CD4-positive, alpha-beta T cell (primary cell): ENCODE measurements at regions not wholly inside any gene's neighbourhood (a gene's known extent, or its start where the extent isn't known, plus 50 kb on each side); places are given as distances from the start of the nearest gene placed in this dataset.

Experiments used
- ATAC-seq: fragments of 200-7000 bp; cut with Tn5 transposase; one replicate; pipeline ENCODE4 v1.10.0; 2022; ENCODE audit warnings: mild to moderate bottlenecking; ENCODE audit not compliant: poor library complexity
- CTCF ChIA-PET: fragments of 350-600 bp; sonication (Branson Sonifier 250); formaldehyde crosslinking; loops from one replicate; lab custom pipeline; 2021; ENCODE audit warnings: antibody characterized with exemption, inconsistent platforms; lab: Charles Lee
- POLR2A ChIA-PET: fragments of 350-600 bp; sonication (Branson Sonifier 250); formaldehyde crosslinking; loops from one replicate; lab custom pipeline; 2021; ENCODE audit warnings: antibody characterized with exemption, inconsistent platforms; lab: Charles Lee
- DNase-seq, 14 experiments: peaks; one replicate each; pipeline ENCODE4 v3.0.0-alpha.2; 2013 to 2020; ENCODE audit warnings: mixed read lengths in 2 of 14
- H3K27ac ChIP-seq, 2 donors: one replicate each; pipeline versions ENCODE4 v1.5.1 to v1.7.0; 2013; ENCODE audit warnings: low read length in 2 of 2, low read depth in 1 of 2, mild to moderate bottlenecking in 1 of 2
- H3K27me3 ChIP-seq, 2 experiments: 1 replicate in 1 of 2; 2 replicates in 1 of 2; pipeline versions ENCODE4 v1.6.1 to v1.7.0; 2013; ENCODE audit warnings: low read length in 2 of 2, control low read depth in 1 of 2, mild to moderate bottlenecking in 1 of 2, moderate library complexity in 1 of 2; ENCODE audit not compliant: insufficient read depth in 2 of 2, control insufficient read depth in 1 of 2
- H3K36me3 ChIP-seq: one replicate; pipeline ENCODE4 v1.6.1; 2013; ENCODE audit warnings: low read length, control low read depth; ENCODE audit not compliant: insufficient read depth
- H3K4me1 ChIP-seq: one replicate; pipeline ENCODE4 v1.6.1; 2013; ENCODE audit warnings: low read length, control low read depth; ENCODE audit not compliant: insufficient read depth
- H3K4me3 ChIP-seq: one replicate; pipeline ENCODE4 v1.5.1; 2013; ENCODE audit warnings: mild to moderate bottlenecking, low read length, moderate library complexity
- H3K9me3 ChIP-seq, 2 experiments: 1 replicate in 1 of 2; 2 replicates in 1 of 2; pipeline versions ENCODE4 v1.6.1 to v1.7.0; 2013; ENCODE audit warnings: low read length in 2 of 2, mild to moderate bottlenecking in 2 of 2, control low read depth in 1 of 2, moderate library complexity in 1 of 2; ENCODE audit not compliant: control insufficient read depth in 1 of 2, insufficient read depth in 1 of 2
- H3K27ac Mint-ChIP-seq: one replicate; pipeline ENCODE4 v1.8.0; 2020; ENCODE audit warnings: mixed read lengths
- H3K27me3 Mint-ChIP-seq: one replicate; pipeline ENCODE4 v1.8.0; 2021; ENCODE audit warnings: mixed read lengths
- H3K36me3 Mint-ChIP-seq: one replicate; pipeline ENCODE4 v1.8.0; 2021; ENCODE audit warnings: low read depth, mixed read lengths
- H3K4me1 Mint-ChIP-seq: one replicate; pipeline ENCODE4 v1.8.0; 2021; ENCODE audit warnings: low read depth, mixed read lengths
- H3K4me3 Mint-ChIP-seq: one replicate; pipeline ENCODE4 v1.8.0; 2020; ENCODE audit warnings: mild to moderate bottlenecking, mixed read lengths
- H3K9me3 Mint-ChIP-seq: one replicate; pipeline ENCODE4 v1.8.0; 2020; ENCODE audit warnings: mixed read lengths
- intact Hi-C, 2 experiments: fragments of 100-400 bp; cut with DNase I in 1 of 2; cut with micrococcal nuclease in 1 of 2; formaldehyde crosslinking; loops; one replicate each; pipeline versions ENCODE4 v1.15.1 to v1.9.0; 2023 to 2025; cut with DNase I, micrococcal nuclease
- TF ChIP-seq, protein P1 (sequence below): fragments of 200-600 bp; IDR thresholded peaks from one replicate; pipeline ENCODE4 v1.8.0; 2022; ENCODE audit warnings: antibody characterized with exemption, mild to moderate bottlenecking

- POLR2A ChIA-PET, result no interaction called here
- H3K9me3 ChIP-seq, result peaks cover 0 to 4% of the 10 kb centered on the region in 2 experiments
- ATAC-seq (no peak), DNase-seq (no peak)
- CTCF ChIA-PET, result no interaction called here
- Mint-ChIP-seq H3K27me3 (no peaks in the 10 kb centered on the region), H3K36me3 (no peaks in the 10 kb centered on the region), H3K4me3 (no peak overlapping the region), H3K27ac (no peak overlapping the region), H3K4me1 (no peaks in the 10 kb centered on the region), H3K9me3 (peaks cover 6% of the 10 kb centered on the region)
- no peak overlapping the region for H3K27ac ChIP-seq
- H3K36me3 ChIP-seq, result no peaks in the 10 kb centered on the region
- intact Hi-C loops, result no loop called here
- TF ChIP-seq, protein P1, sequence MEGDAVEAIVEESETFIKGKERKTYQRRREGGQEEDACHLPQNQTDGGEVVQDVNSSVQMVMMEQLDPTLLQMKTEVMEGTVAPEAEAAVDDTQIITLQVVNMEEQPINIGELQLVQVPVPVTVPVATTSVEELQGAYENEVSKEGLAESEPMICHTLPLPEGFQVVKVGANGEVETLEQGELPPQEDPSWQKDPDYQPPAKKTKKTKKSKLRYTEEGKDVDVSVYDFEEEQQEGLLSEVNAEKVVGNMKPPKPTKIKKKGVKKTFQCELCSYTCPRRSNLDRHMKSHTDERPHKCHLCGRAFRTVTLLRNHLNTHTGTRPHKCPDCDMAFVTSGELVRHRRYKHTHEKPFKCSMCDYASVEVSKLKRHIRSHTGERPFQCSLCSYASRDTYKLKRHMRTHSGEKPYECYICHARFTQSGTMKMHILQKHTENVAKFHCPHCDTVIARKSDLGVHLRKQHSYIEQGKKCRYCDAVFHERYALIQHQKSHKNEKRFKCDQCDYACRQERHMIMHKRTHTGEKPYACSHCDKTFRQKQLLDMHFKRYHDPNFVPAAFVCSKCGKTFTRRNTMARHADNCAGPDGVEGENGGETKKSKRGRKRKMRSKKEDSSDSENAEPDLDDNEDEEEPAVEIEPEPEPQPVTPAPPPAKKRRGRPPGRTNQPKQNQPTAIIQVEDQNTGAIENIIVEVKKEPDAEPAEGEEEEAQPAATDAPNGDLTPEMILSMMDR, result no peak
- no peaks in the 10 kb centered on the region for H3K4me1 ChIP-seq
- no peaks in the 10 kb centered on the region for H3K27me3 ChIP-seq
- no peak overlapping the region for H3K4me3 ChIP-seq
These were observed 508.0 kb downstream of the AACS start for GRCh38 chr12:125573271-125573670.

DNA sequence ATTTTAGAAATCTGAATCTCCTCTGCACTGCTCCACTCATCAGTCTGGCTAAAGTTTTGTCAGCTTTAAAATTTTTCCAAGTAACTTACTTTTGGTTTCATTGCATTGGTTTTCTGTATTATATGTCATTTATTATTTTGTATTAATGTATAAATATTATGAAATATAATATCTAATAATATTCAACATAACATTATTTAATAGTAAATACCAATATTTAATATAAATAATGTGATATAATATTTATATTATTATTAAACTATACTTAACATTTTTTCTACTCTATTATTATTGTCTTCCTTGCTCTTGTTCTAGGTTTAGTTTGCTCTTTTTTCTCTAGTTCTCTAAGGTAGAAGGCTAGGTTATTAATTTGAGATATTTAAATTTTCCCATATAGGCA lies 512.1 kb downstream of the AACS start:
- Histone ChIP-seq H3K27ac (no peak overlapping the region), H3K9me3 (peaks cover 3 to 12% of the 10 kb centered on the region in 2 experiments), H3K36me3 (no peaks in the 10 kb centered on the region), H3K27me3 (no peaks in the 10 kb centered on the region), H3K4me1 (no peaks in the 10 kb centered on the region), H3K4me3 (no peak overlapping the region)
- TF ChIP-seq, protein P1, result no peak
- ChIA-PET CTCF (no interaction called here), POLR2A (no interaction called here)
- Mint-ChIP-seq H3K27ac (no peak overlapping the region), H3K4me1 (no peaks in the 10 kb centered on the region), H3K36me3 (no peaks in the 10 kb centered on the region), H3K4me3 (no peak overlapping the region), H3K27me3 (no peaks in the 10 kb centered on the region), H3K9me3 (peaks cover 19% of the 10 kb centered on the region)
- ATAC-seq (no peak), DNase-seq (no peak)
- intact Hi-C loops, result no loop called here

- Histone ChIP-seq H3K27ac (no peak overlapping the region), H3K36me3 (no peaks in the 10 kb centered on the region), H3K4me3 (no peak overlapping the region), H3K4me1 (no peaks in the 10 kb centered on the region), H3K9me3 (peaks cover 3 to 12% of the 10 kb centered on the region in 2 experiments), H3K27me3 (no peaks in the 10 kb centered on the region)
- ATAC-seq (no peak), DNase-seq (no peak)
- Mint-ChIP-seq H3K27ac (no peak overlapping the region), H3K36me3 (no peaks in the 10 kb centered on the region), H3K9me3 (peaks cover 16% of the 10 kb centered on the region), H3K27me3 (peaks cover 4% of the 10 kb centered on the region), H3K4me3 (no peak overlapping the region), H3K4me1 (no peaks in the 10 kb centered on the region)
- TF ChIP-seq, protein P1, result no peak
- CTCF ChIA-PET, result no interaction called here
- intact Hi-C loops, result no loop called here
- POLR2A ChIA-PET, result no interaction called here
These were observed 514.7 kb downstream of the AACS start for GRCh38 chr12:125579916-125580315.
